HG03139 (cell line): ENCODE measurements at regions not wholly inside any gene's neighbourhood (a gene's known extent, or its start where the extent isn't known, plus 50 kb on each side); places are given as distances from the start of the nearest gene placed in this dataset.

Experiments
- ATAC-seq: cut with Tn5 transposase; IDR thresholded peaks from one replicate; pipeline ENCODE4 v1.9.1; 2021; ENCODE audit not compliant: unreplicated experiment

GRCh38 chr18:45373286-45373880 is 241.9 kb upstream of the SLC14A2 start:
- ATAC-seq = no peak

DNA sequence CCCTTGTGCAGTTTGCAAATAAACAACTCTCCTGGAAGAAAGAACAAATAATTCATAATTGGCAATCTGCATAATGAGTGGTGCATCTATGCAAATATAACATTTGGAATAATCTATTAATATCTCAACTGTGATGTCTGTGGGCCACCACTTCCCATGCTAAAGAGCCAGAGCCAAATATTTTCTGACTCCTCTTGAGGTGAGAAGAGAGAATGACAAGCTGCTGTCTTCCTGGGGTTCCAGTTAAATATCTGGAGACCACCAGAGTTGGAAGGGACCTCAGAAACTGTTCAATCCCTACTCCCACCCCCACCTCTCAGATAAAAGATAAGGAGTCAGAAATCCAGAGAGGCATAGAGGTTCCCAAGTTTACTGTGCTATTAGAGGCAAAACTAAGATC is 241.0 kb upstream of the SLC14A2 start:
- ATAC-seq = no peak

GRCh38 chr18:45374878-45375630 is 240.2 kb upstream of the SLC14A2 start:
- no peak for ATAC-seq

DNA sequence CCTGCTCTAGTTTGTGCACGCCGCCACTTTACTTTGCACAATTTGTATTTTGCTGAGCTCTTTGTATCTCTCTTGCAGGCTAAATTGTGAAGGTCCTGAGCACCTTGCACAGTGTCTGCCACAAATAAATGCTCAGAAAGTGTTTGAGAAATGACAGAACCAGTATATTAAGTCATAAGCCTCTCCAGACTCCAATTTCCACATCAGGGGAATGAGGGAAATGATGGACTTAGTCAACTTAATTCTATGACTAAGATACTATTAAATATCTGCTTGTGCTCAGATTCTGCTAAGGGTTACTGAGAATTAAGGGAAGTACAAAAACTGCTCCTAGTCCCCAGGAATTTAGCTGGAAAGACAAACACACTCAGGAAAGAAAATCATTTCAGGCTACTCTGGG is 239.1 kb upstream of the SLC14A2 start:
- ATAC-seq = no peak

DNA sequence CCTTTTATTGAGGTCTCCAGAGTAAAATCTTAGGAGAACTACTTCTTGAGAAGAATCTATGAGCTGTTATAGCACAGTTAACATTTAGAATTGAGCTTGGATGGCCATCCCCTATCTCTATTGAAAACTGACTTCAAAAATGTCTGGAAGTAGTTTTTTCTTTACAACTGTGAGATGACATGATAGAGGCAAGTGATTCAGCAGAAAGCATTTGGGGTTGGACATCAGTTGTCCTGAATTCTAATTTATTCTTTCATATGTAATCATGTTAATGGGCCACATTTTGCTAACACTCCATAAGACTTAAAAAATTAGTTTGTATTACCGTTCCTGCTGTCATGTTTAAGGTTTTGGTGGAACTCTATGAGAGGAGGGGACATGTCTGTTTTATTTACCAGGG is 237.0 kb upstream of the SLC14A2 start:
- ATAC-seq = no peak

GRCh38 chr18:45378933-45379332 is 236.3 kb upstream of the SLC14A2 start:
- no peak for ATAC-seq

GRCh38 chr18:45379903-45380302 is 235.4 kb upstream of the SLC14A2 start:
- ATAC-seq = no peak

GRCh38 chr18:45381282-45381681 is 234.0 kb upstream of the SLC14A2 start:
- ATAC-seq = no peak

GRCh38 chr18:45383228-45383627 is 232.0 kb upstream of the SLC14A2 start:
- ATAC-seq = no peak

DNA sequence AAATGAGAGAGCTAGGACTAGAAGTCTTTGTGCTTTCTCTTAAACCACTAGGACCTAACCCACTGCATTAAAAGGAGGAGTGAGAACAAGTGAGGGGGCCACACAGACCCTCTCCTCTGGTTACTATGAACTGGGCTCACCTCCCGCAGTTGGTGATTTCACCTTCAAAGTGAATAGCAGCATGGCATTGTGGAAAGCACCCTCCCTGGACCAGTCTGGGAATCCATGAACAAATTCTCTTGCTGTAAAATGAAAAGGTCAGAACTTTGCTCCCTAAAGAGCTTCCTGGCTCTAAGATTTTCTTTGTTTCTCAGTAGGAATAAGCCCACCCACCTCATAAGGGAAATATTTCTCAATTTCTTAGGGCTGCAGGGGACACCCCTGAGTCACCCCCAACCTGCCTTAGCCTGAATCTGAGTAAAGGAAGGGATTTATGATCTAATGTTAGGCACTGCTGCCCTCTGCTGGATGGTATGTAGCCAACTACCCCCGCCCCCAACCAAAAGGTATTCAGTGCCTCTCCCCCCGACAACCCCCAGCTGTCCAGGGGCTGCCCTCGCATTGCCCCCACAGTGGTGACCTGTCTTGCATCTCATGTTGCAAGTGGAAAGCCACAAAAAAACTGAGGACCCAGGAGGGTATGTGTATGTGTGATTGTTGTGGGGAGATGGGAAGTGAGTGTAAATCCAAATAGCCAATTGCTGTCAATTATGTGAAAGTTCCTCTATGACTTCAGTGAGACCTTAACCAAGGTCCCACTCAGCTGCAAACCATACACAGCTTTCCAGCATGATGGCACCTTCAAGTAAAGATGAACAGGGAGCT is 230.9 kb upstream of the SLC14A2 start:
- peak; percentile 57 for ATAC-seq

DNA sequence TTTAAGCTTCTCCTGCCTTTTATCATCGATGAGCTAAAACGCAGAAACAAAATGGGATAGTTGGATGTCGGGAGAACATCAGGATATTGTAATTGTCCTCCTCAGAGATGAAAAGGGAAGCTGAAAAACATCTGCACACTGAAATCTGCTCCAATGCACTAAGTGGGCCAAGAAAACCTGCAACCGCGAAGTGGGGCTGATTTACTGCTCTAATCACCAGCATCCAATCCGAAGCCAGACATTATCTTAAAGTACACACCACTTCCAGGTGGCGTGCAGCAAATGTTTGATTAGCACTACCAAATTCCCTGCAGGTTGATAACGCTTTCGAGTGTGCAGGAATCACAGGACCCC is 230.3 kb upstream of the SLC14A2 start:
- no peak for ATAC-seq

DNA sequence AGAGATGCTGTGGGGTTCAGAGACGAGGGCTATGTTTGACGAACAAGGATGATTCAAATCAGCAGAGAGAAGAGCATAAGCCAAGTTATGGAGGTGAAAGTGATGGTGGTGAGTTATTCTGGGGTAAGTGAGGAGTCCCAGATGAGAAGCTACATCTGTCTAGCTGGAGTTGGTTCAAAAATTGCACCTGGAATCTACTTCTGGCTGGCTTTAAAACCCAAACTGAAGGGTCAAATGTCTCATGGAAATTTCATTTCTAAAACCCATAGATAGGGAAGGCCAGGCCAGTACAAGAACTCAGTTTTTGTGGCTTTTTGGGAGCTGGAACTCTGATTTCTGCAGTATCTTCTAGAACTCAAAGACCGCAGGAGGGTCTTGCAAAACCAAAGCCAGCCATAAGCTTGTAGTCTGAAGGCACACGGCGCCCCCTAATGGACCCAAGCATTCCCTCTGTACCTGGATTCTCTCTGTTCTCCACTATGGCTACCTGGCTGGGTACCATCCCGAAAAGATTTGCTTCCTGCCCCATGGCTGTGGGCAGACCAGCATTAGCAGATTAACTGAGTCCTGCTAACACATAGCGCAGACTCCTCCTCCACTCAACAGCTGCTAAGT is 229.1 kb upstream of the SLC14A2 start:
- ATAC-seq = no peak

GRCh38 chr18:45387229-45387628 is 228.0 kb upstream of the SLC14A2 start:
- ATAC-seq = no peak

GRCh38 chr18:45398448-45398847 is 216.8 kb upstream of the SLC14A2 start:
- ATAC-seq = no peak

- ATAC-seq = no peak
These were observed 216.1 kb upstream of the SLC14A2 start for GRCh38 chr18:45399146-45399545.

GRCh38 chr18:45399643-45400042 is 215.6 kb upstream of the SLC14A2 start:
- ATAC-seq = no peak

DNA sequence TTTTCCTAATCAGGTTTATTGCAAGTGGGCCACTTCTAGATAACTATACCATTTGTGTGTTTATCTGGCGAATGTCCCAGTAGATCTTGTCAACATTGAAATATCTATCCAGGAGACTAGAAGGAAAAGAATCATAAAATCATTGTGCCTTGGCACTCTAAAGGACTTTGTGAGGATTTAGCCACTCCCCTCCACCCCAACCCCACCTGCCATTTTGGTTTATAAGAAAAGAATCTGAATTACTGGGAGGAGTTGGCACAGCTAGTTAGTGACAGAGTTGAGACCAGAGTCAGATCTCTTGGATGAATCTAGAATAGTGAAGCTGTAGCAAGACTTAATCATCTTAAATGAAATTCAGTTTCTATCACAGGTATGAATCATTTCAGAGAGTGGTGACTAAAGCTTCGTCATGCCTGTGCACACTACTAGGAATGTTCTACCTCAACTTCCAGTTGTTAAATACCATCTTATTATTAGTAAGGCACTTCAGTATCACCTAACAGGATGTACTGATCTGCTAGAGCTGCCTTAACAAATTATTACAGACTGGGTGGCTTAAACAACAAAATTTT is 212.7 kb upstream of the SLC14A2 start:
- no peak for ATAC-seq

GRCh38 chr18:45403341-45404049 is 211.8 kb upstream of the SLC14A2 start:
- ATAC-seq = no peak

DNA sequence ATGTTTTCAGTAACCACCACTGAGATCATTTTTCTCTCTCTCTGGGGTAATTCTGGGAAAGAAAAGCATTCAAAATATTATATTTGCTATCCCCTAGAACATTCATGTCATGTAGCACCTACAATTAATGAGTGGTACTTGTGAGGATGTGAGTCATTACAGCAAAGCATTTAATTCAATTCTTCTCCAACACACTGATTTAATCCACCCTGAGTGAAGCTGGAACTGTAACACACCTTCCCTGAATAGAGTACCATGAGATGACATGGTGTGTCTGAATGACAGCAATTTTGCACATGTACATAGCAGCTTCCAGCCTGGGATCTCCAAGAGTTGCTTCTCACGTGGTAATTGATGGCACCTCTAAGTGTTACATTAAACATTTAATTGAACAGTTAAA is 207.1 kb upstream of the SLC14A2 start:
- no peak for ATAC-seq

GRCh38 chr18:45409971-45410370 is 205.3 kb upstream of the SLC14A2 start:
- no peak for ATAC-seq

DNA sequence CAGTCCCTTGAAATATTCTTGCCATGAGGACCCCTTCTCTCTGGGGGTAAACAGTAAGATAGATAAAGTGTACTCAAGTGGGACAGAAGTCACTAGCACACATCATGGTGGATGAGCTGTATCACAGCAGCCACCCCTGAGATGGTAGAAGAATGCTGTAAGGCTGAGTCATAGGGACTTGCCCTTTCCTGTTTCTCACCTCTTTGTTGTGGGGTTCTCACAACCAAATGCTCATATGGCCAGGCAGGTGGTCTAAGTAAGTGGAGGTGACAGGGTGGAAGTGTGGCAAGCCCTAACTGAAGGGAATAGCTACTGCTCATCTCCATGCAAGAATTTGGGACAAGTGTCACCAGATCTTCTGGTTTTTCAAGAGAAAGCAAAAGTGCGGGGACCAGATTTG is 202.7 kb upstream of the SLC14A2 start:
- ATAC-seq = no peak
